ENCODE measurements at regions not wholly inside any gene's neighbourhood (a gene's known extent, or its start where the extent isn't known, plus 50 kb on each side); places are given as distances from the start of the nearest gene placed in this dataset.

DNA sequence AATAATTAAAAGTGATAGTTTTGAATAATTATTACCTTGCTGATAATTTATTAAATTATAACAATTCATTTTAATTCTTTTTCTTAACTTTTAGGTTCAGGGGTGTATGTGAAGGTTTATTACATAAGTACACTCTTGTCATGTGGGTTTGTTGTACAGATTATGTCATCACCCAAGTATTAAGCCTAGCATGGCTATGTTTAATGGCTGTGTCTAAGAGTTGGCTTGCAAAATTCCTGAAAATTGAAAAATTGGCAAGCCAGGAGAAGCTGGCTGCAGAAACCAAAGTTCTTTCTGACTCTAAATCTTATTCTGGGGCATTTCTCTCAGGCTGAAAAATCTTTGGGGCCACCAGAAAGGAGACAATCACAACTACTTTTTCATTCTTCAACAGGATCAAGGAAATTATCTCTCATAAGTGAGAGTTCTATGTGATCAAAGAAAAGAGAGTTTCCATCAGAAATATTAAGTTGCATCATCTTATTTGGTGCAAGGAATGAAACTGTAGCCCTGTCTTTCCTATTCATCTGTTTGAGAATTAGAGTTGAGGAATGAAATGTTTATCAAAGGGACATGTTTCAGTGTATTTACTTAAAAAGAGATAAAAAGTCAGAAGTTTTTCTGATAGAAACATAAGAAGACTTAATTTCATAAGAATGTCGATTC, 412.1 kb upstream of the CDH2 start:
- TF ChIP-seq GATA3 (IDR thresholded peaks at IDR 0.05; ENCODE audit: low read depth, low read length) = no peak
- no peak for TF ChIP-seq GATA2 (IDR thresholded peaks at IDR 0.05; ENCODE audit: low read depth, low read length)

DNA sequence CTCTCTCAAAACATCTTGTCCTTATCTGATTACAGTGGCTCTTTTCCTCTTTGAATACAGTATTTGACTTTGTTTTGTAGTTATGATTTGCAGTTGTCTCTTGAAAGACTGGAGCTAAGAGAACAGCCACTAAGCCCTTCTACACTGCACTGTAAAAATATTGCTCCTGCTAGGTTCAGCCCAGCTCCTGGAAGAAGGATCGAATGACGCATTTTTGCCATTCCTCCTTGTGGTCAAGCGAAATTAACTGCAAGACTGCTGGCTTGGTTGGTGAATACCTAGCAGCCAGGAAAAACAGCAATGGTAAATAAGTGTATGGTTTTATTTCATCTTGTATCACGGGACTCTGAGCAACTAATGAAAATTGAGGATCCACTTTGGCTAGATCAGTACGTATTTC, 407.8 kb upstream of the CDH2 start:
- no peak for TF ChIP-seq GATA2 (IDR thresholded peaks at IDR 0.05; ENCODE audit: low read depth, low read length)
- no peak for TF ChIP-seq GATA3 (IDR thresholded peaks at IDR 0.05; ENCODE audit: low read depth, low read length)

DNA sequence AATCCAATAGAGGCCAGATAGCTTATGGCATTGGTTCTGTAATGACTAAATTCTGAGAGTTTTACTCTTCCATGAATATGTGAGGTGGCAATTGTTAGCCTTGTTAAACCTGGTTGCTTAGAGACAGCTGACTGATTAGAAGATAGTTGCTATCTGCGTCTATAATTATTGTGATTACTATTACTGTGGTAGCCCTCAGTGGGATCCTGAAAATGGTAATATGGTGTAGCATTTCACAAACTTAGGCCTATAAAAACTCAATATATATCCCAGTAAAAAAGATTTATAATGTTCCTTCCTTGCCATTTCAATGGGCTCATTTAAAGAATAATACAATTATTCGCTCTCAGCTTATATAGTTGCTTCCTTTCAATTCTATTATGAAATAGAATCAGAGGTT, 405.8 kb upstream of the CDH2 start:
- TF ChIP-seq GATA3 (IDR thresholded peaks at IDR 0.05; ENCODE audit: low read depth, low read length) = no peak
- no peak for TF ChIP-seq GATA2 (IDR thresholded peaks at IDR 0.05; ENCODE audit: low read depth, low read length)

DNA sequence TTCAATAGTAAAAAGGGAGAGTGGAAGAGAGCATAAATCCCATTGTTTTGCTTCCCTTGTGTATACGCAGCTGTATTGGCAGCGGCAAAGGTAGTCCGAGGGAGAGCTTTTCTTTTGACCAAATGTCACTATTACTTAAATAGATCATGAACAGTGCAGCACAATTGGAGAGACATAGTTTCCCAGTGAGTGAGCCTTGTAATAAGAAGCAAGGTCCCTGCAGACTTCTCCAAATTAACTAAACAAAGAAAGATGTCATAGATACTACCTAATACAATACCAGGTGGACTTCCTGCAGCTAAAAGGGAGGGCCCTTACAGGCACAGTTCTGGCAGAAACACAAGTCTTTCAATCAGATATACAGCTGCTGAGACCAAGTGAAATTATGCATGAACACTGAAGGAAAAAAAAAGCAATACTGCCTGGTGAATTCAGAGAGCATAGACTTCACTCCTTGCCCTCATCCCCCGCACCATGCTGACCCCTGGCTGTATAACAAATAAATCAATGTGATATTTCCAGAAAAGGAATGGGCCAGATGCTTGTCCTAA, 404.7 kb upstream of the CDH2 start:
- no peak for TF ChIP-seq GATA3 (IDR thresholded peaks at IDR 0.05; ENCODE audit: low read depth, low read length)
- TF ChIP-seq GATA2 (IDR thresholded peaks at IDR 0.05; ENCODE audit: low read depth, low read length) = no peak

DNA sequence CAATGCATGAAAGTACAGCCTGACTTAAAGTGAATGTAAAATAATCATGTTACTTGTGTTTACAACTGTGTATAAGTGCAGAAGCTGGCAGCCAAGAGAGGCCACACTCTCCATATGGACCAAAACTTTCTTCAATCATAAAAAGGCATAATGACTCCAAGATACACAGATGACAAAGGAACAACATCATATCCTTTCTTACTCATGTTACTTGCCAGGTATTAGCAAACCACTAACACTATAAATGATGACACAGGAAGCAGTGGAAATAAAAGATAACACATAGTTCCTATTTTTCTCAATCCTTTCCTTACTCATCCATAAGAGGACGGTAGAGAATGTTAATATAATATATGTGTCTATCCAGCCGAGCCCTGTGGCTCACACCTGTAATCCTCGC, 400.0 kb upstream of the CDH2 start:
- TF ChIP-seq GATA3 (IDR thresholded peaks at IDR 0.05; ENCODE audit: low read depth, low read length) (no peak), GATA2 (IDR thresholded peaks at IDR 0.05; ENCODE audit: low read depth, low read length) (no peak)

DNA sequence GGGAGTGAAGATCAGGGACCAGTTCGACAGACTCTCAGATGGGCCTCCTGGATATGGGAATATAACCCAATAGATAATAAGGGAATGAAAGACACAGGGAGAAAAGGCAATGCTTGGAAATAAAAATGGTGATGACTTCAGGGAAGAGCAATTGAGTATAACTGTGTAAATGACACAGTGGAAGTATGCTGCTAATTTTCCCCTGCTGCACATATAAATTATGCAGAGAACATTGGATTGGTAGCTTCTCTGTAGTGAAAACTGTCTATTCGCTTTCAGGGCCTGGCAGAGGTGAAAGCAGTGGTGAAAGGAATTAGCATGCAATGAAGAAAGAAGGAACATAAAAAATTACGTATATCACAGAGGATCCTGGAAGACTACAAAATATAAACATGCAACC, 398.2 kb upstream of the CDH2 start:
- TF ChIP-seq GATA3 (IDR thresholded peaks at IDR 0.05; ENCODE audit: low read depth, low read length) (no peak), GATA2 (IDR thresholded peaks at IDR 0.05; ENCODE audit: low read depth, low read length) (no peak)

DNA sequence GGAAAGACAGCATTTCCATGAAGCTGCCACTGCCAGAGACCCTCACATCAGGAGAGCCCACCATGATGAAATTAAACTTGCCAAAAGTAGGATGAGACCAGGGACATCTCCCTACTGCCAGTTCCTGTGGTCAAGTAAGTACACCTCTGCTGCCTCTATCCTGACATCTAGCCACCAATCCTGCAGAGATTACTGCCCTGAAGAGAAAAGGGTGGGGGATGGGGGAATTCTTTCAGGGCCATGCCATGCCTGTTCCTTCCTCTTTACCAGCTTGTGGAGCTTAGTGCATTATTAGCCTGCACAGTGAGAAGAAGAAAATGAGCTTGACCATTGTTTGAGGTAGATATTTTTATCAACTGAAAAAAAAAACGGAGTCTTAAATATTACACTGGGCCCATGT, 397.2 kb upstream of the CDH2 start:
- no peak for TF ChIP-seq GATA2 (IDR thresholded peaks at IDR 0.05; ENCODE audit: low read depth, low read length)
- no peak for TF ChIP-seq GATA3 (IDR thresholded peaks at IDR 0.05; ENCODE audit: low read depth, low read length)

DNA sequence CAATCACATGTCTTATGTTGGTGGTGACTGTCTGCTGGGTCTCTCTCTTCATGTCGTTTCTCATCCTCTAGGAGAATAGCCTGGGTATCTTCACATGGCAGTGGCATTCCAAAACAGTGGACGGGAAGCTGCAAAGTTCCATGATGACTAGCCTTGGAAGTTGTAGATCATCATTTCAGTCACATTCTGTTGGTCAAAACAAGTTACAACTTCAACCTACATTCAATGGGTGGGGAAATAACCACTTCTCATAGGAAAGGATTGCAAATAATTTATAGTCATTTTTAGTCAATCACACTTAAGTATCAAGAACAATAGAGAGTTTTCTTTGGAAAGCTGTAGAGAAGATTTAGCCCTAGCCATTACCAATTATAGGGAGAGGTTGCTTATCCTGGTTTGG, 395.0 kb upstream of the CDH2 start:
- TF ChIP-seq GATA2 (IDR thresholded peaks at IDR 0.05; ENCODE audit: low read depth, low read length) (no peak), GATA3 (IDR thresholded peaks at IDR 0.05; ENCODE audit: low read depth, low read length) (no peak)

DNA sequence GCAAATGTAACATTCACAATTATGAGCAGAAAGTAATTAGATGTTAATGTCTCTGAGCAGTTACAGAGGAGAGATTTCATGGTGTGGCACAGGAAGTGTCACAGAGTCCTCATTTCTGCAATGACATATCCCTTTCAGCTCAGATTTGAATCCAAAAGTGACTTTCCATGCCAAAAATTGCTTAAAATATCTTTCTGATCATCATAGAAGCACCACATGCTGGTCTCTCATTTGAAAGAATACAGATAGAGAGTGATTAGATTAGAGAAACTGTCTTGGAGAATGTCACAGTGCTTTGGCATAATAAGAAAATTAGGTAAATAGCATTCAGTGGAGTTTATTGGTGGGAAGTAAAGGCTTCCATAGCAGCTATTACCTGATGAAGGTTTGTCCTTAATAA, 383.4 kb upstream of the CDH2 start:
- peak; percentile 74 for TF ChIP-seq GATA3 (IDR thresholded peaks at IDR 0.05; ENCODE audit: low read depth, low read length)
- peak; percentile 43; the same call in 1 of the 2 replicates for TF ChIP-seq GATA2 (IDR thresholded peaks at IDR 0.05; ENCODE audit: low read depth, low read length)

DNA sequence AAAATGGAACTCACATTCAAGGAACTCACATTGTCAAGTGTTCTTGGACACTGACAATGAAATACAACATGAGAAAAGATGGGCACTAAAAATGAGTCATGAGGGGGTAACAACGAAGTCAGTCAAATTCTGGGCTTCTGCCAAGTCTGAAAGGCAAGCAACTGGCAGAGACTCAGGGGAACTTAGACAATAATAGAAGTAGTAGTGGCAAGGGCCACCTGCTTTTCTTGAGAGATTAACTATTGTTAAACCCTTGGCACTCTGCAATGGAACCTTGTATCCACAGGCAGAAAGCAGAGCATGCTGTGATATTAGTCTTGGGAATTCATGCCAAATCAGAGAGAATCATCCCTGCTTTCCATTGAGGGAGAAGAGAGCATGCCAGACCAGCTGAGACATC, 382.6 kb upstream of the CDH2 start:
- no peak for TF ChIP-seq GATA2 (IDR thresholded peaks at IDR 0.05; ENCODE audit: low read depth, low read length)
- no peak for TF ChIP-seq GATA3 (IDR thresholded peaks at IDR 0.05; ENCODE audit: low read depth, low read length)

DNA sequence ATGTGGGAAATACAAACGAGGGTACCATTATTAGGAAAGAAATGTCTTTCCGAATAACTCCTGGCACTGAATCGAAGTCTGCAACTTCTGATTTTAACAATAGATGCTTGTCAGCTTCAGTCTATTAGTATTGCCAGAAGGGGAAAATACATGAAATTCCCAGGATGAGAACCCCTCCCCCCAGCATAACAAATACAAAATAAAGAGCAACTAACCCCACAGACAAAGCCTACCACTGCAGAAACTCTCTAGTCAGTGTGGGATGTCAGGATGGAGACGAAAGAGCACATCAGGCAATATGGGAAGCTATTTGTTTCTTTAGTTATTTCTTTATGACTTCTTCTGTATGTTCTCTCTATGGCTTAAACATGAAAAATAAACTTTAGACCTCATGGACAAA, 365.0 kb upstream of the CDH2 start:
- TF ChIP-seq GATA2 (IDR thresholded peaks at IDR 0.05; ENCODE audit: low read depth, low read length) (no peak), GATA3 (IDR thresholded peaks at IDR 0.05; ENCODE audit: low read depth, low read length) (no peak)

DNA sequence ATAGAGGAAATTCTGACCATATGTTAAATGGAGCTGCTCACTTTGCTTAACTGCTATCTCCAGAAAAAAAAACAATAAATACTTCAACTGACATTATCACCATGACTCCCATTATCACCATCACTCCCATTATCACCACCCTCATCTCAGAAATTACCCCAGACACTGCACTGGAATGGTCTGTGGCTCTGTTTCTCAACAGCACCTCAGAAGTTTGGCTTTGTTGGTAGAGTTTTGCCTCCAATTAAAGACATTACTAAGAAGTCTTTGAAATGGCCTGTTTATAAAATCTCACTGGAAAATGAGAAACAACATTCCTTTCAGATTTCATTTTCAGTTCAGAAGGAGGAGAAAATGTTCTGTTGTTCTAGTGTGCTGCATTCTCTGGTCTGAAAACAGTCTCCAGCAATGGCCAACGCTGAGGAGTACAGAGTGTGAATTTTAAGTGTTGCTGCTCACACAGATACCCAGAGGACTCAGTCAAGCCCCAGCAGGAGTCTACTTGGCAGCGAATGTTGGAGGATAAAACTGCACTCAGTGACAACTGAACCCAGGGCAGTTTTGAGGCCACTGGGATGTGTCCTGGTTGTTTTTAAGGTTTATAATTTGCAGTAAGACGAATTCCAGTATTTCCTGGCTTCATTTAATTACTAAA, 364.5 kb upstream of the CDH2 start:
- TF ChIP-seq GATA2 (IDR thresholded peaks at IDR 0.05; ENCODE audit: low read depth, low read length) (no peak; the same call in 1 of the 2 replicates), GATA3 (IDR thresholded peaks at IDR 0.05; ENCODE audit: low read depth, low read length) (peak; percentile 20; the same call in 1 of the 2 replicates)

DNA sequence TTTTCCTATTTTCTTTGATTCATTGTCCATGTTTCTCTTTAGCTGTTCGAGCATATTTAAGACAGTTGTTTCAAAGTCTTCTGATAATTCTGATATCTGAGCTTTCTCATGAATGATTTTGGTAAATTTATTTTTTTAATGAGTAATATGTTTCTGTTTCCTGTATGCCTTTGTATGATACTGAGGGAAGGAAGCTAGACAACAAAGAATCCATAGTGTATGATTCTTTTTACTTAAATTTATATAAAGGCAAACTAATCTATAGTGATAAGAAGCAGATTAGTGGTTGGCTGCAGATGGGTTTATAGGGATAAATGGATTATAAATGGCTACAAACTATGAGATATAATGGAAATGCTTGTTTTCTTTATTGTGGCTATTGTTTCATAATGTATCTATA, 352.7 kb upstream of the CDH2 start:
- TF ChIP-seq GATA2 (IDR thresholded peaks at IDR 0.05; ENCODE audit: low read depth, low read length) (no peak), GATA3 (IDR thresholded peaks at IDR 0.05; ENCODE audit: low read depth, low read length) (no peak)

DNA sequence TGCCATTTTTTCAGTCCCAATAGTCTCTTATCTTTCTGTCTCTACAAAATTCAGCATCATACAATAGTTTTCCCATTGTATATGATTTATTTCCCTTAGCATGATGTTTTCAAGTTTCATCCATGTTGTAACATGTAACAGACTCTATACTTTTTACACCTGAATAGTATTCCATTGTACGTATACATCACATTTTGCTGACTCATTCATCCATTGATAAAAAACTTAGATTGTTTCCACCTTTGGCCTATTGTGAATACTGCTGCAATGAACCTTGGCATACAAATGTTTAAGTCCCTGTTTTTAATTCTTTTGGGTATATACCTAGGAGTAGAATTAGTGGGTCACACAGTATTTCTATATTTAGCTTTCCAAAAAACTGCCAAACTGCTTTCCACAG, 349.3 kb upstream of the CDH2 start:
- TF ChIP-seq GATA2 (IDR thresholded peaks at IDR 0.05; ENCODE audit: low read depth, low read length) = no peak
- no peak for TF ChIP-seq GATA3 (IDR thresholded peaks at IDR 0.05; ENCODE audit: low read depth, low read length)

Measured in SH-SY5Y (cell line).